ENCODE measurements at regions not wholly inside any gene's neighbourhood (a gene's known extent, or its start where the extent isn't known, plus 50 kb on each side); places are given as distances from the start of the nearest gene placed in this dataset.
"Not testable (repeated sequence)": the region's sequence is repeated elsewhere in the genome, so short reads cannot be mapped to it uniquely, and the experiment has no call there.

- not testable (repeated sequence) for TF ChIP-seq EZH2 (IDR thresholded peaks at IDR 0.05; ENCODE audit: low read depth, unreplicated experiment); EZH2phosphoT487 (IDR thresholded peaks at IDR 0.05; ENCODE audit: unreplicated experiment); CREB1 (CRISPR knock-in tag; IDR thresholded peaks at IDR 0.05; ENCODE audit: low read depth); CTCF (conservative IDR thresholded peaks at IDR 0.05; ENCODE audit: low read depth in 2 of 2); POLR2AphosphoS5 (IDR thresholded peaks at IDR 0.05; ENCODE audit: low read depth); ETS1 (IDR thresholded peaks at IDR 0.05)
These were observed 122.0 kb upstream of the NEK3 start for GRCh38 chr13:52281387-52281786.

All from GM23338 (cell line).